GM21528 (cell line): ENCODE measurements at regions not wholly inside any gene's neighbourhood (a gene's known extent, or its start where the extent isn't known, plus 50 kb on each side); places are given as distances from the start of the nearest gene placed in this dataset.

Experiments
- ATAC-seq: cut with Tn5 transposase; IDR thresholded peaks from one replicate; pipeline ENCODE4 v1.9.1; 2021; ENCODE audit warnings: mild to moderate bottlenecking, moderate library complexity; ENCODE audit not compliant: unreplicated experiment, low FRiP score

DNA sequence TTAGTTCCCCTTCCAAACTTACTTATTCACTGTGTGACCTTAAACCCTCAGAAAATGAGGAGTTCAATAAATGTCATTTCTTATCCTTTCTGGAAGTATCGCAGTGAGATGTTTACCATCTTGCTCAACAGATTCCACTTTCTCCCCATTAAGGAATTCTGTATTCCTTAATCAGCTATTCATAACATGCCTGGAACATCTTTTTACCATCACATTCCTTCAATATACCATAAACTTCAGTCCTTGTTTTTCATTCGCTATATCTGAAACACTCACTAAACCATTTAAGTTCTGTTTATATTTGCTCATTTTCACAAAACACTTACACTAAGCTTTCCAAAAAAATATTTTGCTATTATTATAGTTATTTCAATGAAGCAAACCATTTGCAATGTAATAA is 1158.6 kb downstream of the CDH12 start:
- ATAC-seq = no peak

DNA sequence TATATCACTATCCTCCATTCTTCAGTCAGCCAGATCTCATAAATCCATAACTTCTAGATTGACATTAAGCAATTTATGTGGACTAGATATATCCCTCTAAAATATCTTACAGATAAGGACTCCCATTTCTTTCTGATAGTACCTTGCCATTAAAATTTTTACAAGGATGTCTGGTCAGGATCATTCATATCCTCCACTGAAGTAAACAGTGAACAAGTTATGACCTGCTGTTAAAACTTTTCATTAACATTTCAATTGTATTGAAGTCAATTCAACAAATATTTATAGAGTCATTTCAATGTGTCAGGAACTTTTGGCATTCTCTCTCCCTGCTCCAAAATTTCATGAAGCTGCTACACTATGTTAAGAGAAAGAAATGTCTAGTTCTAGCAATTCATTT is 1159.6 kb downstream of the CDH12 start:
- no peak for ATAC-seq

DNA sequence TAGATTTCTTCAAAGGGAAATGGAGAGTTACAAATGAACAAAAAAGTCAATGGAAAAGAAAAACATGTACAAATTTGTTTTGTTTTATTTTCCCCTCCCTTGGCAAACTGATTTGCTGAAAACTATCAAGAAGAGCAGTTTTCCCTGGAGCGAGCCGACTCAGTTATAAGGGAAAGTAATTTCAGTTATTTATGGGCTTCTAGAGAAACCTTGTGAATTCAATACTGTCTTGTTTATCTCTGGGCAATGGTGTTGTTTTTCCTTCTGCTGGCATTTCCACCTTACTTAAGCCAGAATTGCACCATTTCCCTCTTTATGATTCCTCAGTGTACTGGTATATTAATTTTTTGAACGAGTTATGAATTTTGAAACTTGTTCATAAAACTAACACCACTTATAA is 1163.6 kb downstream of the CDH12 start:
- ATAC-seq = no peak

DNA sequence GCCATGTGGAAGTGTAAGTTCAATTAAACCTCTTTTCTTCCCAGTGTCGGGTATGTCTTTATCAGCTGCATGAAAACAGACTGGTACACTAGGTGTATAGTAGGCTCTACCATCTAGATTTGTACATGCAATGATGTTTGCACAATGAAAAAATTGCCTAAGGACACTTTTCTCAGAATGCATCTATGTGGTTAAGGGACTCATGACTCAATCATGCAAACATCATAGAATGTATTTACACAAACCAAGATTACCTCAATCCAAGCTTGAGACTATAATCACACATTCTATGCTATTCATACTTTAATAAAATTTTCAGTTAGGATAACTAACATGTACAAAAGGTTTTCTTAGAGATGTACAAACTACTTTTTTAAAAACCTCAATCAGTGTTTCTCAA is 1164.5 kb downstream of the CDH12 start:
- ATAC-seq = no peak

DNA sequence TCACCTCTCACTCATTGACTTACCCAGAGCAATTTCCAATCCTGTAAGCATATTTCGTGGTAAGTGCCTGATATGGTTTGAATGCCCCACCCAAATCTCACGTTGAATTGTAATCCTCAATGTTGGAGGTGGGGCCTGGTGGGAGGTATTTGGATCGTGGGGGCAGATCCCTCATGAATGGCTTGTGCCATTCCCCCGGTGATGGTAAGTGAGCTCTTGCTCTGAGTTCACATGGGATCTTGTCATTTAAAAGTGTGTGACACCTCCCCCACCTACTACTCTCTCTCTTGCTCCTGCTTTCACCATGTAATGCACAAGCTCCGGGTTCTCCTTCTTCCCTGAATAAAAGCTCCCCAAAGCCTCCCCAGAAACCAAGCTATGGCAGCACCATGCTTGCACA is 1165.5 kb downstream of the CDH12 start:
- ATAC-seq = no peak

DNA sequence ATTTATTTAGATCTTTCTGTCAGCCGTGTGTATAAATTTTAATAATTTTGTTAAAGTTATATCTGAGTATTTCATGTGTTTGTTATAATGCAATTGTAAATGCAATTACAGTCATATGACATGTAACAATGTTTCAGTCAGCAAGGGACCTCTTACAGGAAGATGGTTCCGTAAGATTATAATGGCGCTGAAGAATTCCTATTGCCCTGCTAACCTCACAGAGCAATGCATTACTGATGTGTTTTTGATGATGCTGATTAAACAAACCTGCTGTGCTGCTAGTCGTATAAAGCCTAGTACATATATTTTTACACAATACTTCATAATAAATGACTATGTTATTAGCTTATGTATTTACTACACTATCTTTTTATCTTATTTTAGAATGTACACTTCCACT is 1166.4 kb downstream of the CDH12 start:
- no peak for ATAC-seq

DNA sequence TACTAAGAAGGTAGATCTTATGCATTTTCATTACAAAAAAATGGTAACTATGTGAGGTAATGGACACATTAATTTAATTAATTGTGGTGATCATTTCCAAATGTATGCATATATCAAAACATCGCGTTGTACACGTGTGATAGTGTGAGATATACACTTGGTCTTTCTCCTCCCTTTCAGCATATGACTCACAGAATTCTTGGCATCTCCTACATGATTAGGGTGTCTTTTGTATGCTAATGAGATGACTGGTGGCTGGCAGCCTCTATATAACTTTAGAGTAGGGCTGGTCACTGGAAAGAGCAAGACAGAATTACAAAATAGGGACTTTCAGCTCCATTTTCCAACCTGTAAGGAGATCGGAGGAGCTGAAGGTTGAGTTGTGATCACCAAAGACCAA is 1167.6 kb downstream of the CDH12 start:
- ATAC-seq = no peak

DNA sequence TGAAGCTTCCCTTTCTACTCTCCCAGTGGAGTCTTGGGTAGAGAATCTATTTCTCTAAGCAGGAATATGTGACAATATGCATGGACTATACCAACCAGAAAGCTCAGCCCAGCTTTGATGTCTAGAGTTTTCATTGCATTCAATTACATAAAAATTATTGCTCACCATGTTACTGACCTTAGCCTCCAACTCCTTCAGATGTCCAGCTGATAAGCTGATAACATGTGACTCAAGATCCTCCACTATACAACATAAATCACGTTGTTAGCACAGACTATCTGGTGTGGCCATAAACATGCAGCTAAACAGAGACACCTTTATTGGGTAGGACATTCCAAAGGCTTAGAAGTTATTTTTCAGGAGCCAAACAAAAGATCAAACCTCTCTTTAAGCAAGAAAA is 1168.2 kb downstream of the CDH12 start:
- no peak for ATAC-seq

DNA sequence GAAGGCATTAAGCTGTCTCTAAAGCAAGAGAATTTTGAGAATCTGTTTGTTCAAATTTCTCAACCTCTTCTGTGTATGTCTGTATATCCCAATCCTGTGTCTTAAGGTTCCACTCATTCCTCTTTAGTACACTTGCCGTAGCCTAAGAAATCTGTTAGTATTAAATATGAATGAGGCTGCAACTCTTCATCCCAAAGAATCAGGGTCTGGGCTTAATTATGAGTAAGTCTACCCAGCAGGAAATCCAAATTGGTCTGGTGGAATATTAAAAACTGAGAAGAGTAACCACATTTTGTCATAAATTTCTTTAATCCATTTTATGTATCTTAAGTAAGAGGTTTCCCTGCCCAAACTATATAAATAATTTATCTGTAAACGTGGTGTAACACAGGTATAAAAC is 1171.2 kb downstream of the CDH12 start:
- no peak for ATAC-seq

DNA sequence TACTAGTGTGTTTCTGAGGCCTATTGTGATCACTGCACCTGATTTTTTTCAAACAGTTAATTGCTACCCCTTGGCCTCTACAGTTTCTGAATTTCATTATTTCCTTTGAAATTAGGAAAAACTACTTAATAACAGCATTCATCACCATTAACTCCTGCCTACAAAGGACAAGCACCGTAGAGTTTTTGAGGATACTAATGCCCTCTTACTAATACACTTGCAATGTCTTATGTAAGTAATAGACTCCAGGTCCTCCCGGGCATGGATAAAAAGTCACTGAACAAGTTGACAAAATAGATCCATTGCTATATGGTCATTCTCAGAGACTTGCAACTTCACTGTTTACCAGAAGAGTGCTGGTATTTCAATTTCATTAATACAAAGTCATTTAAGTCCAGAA is 1172.5 kb downstream of the CDH12 start:
- no peak for ATAC-seq

DNA sequence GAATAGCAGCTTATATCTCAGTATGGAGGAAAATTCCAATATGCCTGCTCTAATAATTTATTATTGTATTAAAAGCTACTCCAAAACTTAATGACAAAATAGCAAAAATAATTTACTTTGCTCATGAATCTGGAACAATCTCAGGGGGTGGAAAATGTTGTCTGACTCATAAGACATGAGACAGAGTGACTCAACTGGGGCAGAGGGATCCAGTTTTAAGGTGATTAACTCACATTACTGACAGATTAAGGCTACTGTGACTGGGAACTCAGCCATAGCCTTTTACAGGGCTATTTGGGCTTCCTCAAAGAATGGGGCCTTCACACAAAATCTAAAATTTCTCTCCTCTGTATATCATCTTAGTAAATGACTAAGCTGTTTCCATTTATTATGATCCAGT is 1172.9 kb downstream of the CDH12 start:
- no peak for ATAC-seq

DNA sequence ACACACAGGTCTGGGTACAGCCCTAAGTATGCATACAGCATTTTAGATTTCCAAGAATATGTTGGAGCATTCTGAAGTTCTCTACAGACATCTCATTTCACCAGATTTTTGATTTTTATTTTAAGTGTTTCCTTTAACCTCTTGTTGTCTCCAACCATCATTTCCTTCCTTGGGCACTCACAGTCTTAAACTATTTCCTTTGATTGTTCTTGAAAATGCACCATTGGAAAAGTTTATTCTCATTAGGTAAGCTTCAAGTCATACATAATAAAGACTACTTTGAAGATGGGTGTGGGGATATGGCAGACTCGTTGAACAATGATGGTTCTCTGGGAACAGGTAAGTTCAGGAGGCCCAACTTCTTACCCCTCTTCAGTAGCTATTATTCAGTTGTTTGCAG is 1174.6 kb downstream of the CDH12 start:
- no peak for ATAC-seq

DNA sequence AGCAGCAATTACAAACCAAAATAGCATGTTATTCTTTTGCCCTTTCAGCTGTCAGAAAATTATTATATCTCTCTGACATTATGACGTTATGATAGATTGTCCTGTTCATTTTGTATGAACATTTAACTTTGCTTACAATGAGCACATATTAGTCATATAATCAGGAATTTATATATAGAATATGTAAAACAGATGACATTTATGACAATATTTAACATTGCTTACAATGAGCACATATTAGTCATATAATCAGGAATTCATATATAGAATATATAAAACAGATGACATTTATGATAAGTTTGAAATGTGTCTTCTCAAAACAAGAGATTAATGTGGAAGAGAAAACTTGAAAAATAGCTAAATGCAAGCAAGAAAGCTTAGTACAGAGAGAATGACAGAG is 1180.2 kb downstream of the CDH12 start:
- ATAC-seq = no peak

DNA sequence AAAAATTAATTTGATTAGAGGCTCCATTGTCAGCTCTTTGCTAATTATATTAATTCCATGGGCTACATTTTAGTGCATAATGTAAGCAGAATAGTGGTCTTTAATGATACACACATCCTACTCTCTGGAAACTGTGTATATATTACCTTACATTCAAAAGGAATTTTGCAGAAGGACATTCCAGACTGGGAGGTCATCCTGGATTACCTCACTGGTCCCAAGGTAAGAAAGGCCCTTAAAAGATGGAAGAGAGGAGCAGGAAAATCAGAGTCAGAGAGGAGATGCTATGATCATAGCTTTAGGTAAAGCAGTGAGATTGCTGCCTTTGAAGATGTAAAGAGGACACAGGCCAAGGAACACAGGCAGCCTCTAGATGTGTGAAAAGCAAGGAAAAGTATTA is 1180.8 kb downstream of the CDH12 start:
- no peak for ATAC-seq

DNA sequence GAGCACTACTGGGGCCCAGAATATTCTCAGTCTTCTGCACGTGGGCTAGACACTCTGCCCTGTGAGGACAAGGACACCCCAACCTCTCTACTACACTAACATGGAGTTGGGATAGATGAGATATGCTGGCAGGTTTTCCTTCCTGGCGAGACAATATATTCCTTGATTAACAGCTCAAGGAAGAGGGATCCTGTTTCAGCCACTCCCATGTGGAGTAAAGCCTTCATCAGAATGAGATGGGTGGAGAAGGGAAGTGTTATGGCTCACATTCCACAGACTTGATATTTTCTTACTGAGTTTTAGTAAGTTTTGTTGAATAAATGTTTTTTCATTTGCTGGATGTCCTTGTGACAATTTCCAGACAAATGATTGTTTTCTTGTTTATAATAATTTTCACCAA is 1187.6 kb downstream of the CDH12 start:
- no peak for ATAC-seq

DNA sequence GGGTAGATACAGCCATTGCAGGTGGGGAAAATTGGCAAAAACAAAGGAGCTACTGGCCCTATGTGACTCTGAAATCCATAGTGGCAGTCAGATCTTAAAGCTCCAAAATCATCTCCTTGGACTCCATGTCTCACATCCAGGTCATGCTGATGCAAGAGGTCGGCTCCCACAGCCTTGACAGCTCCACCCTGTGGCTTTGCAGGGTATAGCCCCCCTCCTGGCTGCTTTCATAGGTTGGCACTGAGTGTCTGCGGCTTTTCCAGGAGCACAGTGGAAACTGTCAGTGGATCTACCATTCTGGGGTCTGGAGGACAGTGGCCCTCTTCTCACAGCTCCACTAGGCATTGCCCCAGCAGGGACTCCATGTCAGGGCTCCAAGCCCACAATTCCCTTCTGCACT is 1190.1 kb downstream of the CDH12 start:
- ATAC-seq = no peak

DNA sequence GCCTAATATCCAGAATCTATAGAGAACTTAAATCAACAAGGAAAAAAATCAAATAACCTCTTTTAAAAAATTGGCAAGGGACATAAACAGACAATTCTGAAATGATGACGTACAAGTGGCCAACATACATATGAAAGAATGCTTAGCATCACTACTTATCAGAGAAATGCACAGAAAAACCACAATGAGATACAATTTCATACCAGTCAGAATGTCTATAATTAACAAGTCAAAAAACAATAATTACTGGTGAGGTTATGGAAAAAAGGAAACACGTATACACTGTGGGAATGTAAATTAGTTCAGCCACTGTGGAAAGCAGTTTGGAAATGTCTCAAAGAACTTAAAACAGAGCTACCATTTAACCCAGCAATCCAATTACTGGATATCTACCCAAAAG is 1192.0 kb downstream of the CDH12 start:
- no peak for ATAC-seq

DNA sequence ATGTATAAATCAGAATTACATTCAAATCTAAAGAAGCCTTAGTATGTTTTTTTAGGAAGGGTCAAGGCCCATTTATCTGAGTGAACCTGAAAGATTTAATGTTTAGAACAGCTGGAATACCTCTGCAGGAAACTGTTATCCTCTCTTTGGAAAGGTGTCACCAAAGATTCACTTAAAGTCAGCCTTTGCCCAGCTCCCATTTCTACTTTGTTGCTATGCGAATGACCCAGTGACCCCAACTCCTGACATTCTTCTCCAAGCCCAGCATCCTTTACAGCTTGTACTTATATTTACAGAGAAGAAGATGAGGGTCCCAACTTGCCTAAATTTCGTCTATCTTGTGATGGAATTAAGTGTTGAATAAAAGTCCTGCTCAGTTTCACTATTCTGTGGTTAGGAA is 1198.6 kb downstream of the CDH12 start:
- no peak for ATAC-seq

DNA sequence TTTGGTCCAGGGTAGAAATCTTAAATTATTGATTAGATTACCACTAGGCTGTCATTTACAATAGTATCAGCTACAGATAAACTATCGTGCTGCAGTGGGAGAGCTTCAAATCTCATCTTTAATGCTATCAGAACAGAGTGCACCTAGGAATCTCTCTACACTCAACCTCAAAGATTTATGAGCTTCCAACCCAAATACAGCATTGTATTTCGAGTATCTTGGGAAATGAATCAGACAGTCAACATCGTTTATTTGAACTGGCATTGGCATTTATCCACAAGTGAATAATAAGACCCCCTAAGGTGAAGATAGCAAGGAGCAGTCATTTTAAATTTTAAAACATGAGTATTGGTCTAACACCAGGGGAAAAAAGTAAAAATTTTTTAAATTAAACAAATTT is 1203.2 kb downstream of the CDH12 start:
- ATAC-seq = no peak

DNA sequence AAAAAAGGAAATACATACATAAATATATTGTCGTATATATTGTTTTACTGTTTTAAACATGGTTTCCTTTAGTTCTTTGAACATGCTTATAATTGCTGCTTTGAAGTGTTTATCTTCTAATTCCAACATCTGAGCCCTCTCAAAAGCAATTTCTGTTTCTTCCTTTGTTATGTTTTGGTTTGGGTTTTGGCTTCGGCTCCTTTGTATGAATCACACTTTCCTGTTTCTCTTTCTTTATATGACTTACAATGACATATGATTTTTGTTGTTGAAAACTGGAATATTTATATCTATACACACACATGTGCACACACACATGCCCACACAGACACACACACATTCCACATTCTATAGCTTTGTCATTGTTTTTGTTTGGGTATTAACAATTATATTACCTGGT is 1206.7 kb downstream of the CDH12 start:
- no peak for ATAC-seq

DNA sequence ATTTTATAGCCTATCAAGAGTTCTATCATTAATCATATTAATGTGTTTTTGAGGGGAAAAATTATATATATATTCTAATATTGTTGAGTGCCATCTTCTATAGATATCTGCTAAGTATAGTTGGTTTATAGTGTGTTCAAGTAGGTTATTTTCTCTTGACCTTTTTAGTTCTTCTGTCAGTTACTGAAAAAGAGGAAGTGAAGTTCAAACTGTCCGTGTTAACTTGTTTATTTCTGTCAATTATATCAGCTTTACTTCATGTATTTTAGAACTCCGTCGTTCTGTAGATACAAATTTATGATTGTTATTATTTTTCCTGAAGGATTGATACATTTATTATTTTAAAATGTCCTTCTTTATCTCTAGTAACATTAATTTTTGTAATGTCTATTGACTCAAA is 1209.1 kb downstream of the CDH12 start:
- no peak for ATAC-seq

DNA sequence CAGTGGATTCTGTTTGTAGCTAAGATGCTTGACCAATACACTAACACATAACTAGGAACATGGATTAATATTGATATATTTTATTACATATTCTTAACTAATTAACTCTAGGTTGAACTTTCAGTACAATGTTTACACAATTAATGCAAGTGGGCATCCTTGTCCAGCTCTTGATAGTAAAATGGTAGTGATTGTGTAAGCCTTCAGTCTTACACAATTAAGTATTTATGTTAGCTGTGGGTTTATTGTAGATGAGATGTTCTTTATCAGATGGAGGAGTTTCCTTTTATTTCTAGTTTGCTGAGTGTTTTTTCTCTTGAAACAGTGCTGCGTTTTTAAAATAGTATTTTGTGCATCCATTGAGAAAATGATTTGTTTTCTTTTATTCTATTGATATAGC is 1210.8 kb downstream of the CDH12 start:
- ATAC-seq = no peak

DNA sequence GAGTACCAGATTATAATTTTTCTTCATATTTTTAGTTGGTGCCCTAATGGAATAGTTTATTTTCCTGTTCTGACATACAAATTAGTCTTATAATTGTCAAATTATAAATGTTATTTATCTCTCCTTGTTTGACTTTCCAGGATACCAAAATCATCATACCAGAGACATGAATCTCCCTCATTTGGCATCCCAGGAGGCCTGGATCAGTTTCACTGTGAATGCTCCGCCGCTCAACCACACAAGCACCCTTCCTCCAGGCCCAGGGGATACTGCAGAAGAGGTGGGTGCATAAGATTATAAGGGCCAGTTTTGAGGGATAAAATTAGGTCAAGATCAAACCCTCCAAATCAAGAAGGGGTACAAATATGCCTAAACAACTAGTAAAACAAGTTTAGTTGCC is 1229.3 kb downstream of the CDH12 start:
- no peak for ATAC-seq
